Keratinocyte (primary cell): ENCODE measurements at regions not wholly inside any gene's neighbourhood (a gene's known extent, or its start where the extent isn't known, plus 50 kb on each side); places are given as distances from the start of the nearest gene placed in this dataset.

Source experiments
- DNase-seq: peaks from one replicate; pipeline ENCODE4 v3.0.0-alpha.2; 2011; ENCODE audit warnings: low read depth, missing footprints, low spot score
- FAIRE-seq: peaks from 2 replicates; lab custom pipeline; 2011; peaks lifted over from hg19 to GRCh38; lab: Jason Lieb, UNC
- H2AFZ ChIP-seq: 2 replicates; pipeline ENCODE4 v1.6.0; 2012; ENCODE audit warnings: low read length, control low read depth, inconsistent platforms; ENCODE audit not compliant: control insufficient read depth
- H3K27ac ChIP-seq: 2 replicates; pipeline ENCODE4 v1.5.1; 2011; ENCODE audit warnings: low read length; ENCODE audit not compliant: control insufficient read depth, insufficient read depth
- H3K27me3 ChIP-seq: 3 replicates; pipeline ENCODE4 v1.6.0; 2011; ENCODE audit warnings: low read length; ENCODE audit not compliant: control insufficient read depth, insufficient read depth; ENCODE audit errors: extremely low read depth
- H3K36me3 ChIP-seq, 2 experiments: 2 replicates in 1 of 2; 3 replicates in 1 of 2; pipeline ENCODE4 v1.5.1; 2011; ENCODE audit warnings: low read length in 2 of 2, mild to moderate bottlenecking in 1 of 2; ENCODE audit not compliant: control insufficient read depth in 2 of 2, insufficient read depth in 2 of 2; ENCODE audit errors: extremely low read depth in 1 of 2
- H3K4me1 ChIP-seq: 3 replicates; pipeline ENCODE4 v1.5.1; 2011; ENCODE audit warnings: low read length; ENCODE audit not compliant: control insufficient read depth, insufficient read depth; ENCODE audit errors: extremely low read depth
- H3K4me2 ChIP-seq: 3 replicates; pipeline ENCODE4 v1.6.0; 2011; ENCODE audit warnings: low read depth, low read length; ENCODE audit not compliant: control insufficient read depth, insufficient read depth; ENCODE audit errors: extremely low read depth
- H3K4me3 ChIP-seq, 3 experiments: fragments of 200-600 bp in 1 of 3; sonication (generic) in 1 of 3; 2 replicates in 2 of 3; 3 replicates in 1 of 3; pipeline ENCODE4 v1.5.1; 2011 to 2016; ENCODE audit warnings: low read length in 3 of 3, mild to moderate bottlenecking in 3 of 3, control low read depth in 2 of 3, inconsistent platforms in 1 of 3, low read depth in 1 of 3, mixed read lengths in 1 of 3, mixed run types in 1 of 3, moderate library complexity in 1 of 3; ENCODE audit not compliant: control insufficient read depth in 2 of 3, insufficient read depth in 2 of 3; ENCODE audit errors: extremely low read depth in 1 of 3
- H3K79me2 ChIP-seq: 2 replicates; pipeline ENCODE4 v1.6.0; 2012; ENCODE audit warnings: low read length; ENCODE audit not compliant: control insufficient read depth, insufficient read depth
- H3K9ac ChIP-seq: 3 replicates; pipeline ENCODE4 v1.6.0; 2011; ENCODE audit warnings: low read length; ENCODE audit not compliant: control insufficient read depth, insufficient read depth; ENCODE audit errors: extremely low read depth
- H3K9me1 ChIP-seq: 3 replicates; pipeline ENCODE4 v1.6.0; 2011; ENCODE audit warnings: low read length; ENCODE audit not compliant: control insufficient read depth, insufficient read depth; ENCODE audit errors: extremely low read depth
- H3K9me3 ChIP-seq: 2 replicates; pipeline ENCODE4 v1.5.1; 2012; ENCODE audit warnings: low read depth, low read length; ENCODE audit not compliant: control insufficient read depth
- H4K20me1 ChIP-seq: 3 replicates; pipeline ENCODE4 v1.6.0; 2011; ENCODE audit warnings: low read length; ENCODE audit not compliant: control insufficient read depth, insufficient read depth; ENCODE audit errors: extremely low read depth
- CTCF ChIP-seq, 3 experiments: IDR thresholded peaks in 1 of 3; conservative IDR thresholded peaks in 1 of 3; optimal IDR thresholded peaks in 1 of 3; 2 replicates in 2 of 3; 3 replicates in 1 of 3; pipeline versions ENCODE3 to v1.5.1; 2011; ENCODE audit warnings: low read length in 3 of 3, mild to moderate bottlenecking in 3 of 3, moderate library complexity in 2 of 3, control low read depth in 1 of 3, inconsistent platforms in 1 of 3; ENCODE audit not compliant: insufficient read depth in 2 of 3; ENCODE audit errors: extremely low read depth in 1 of 3
- EZH2 ChIP-seq: IDR thresholded peaks from one replicate; pipeline ENCODE4 v1.6.1; 2012; ENCODE audit warnings: inconsistent platforms, mild to moderate bottlenecking, low read length, moderate library complexity
- dilution Hi-C: fragments of 300-500 bp; cut with MboI; formaldehyde crosslinking; loops from one replicate; pipeline ENCODE4 v1.7.0; 2020; ENCODE audit warnings: low sequenced_read_pairs; ENCODE audit not compliant: extremely low pct_ligation_motif_present

- Histone ChIP-seq H3K4me1 (no peaks in the 10 kb centered on the region), H2AFZ (no peak overlapping the region), H4K20me1 (no peaks in the 10 kb centered on the region), H3K27me3 (no peaks in the 10 kb centered on the region), H3K9me1 (no peaks in the 10 kb centered on the region), H3K27ac (no peak overlapping the region), H3K9ac (no peak overlapping the region), H3K36me3 (no peaks in the 10 kb centered on the region), H3K4me2 (no peak overlapping the region), H3K4me3 (no peak overlapping the region), H3K79me2 (no peaks in the 10 kb centered on the region), H3K9me3 (peaks cover 2% of the 10 kb centered on the region)
- dilution Hi-C loops: no loop called here
- DNase-seq: no peak
- no peak for FAIRE-seq
- TF ChIP-seq EZH2: no peak
- TF ChIP-seq CTCF (optimal IDR thresholded peaks at IDR 0.05 in 1 of 3, IDR thresholded peaks at IDR 0.05 in 1 of 3, conservative IDR thresholded peaks at IDR 0.05 in 1 of 3; ENCODE audit: extremely low read depth in 1 of 3, insufficient read depth in 2 of 3, low read length in 3 of 3): no peak
Measured at GRCh38 chr4:135338181-135338580, 1136.6 kb upstream of the PABPC4L start.

- no peak overlapping the region for H3K27ac ChIP-seq
- H3K9me1 ChIP-seq: no peaks in the 10 kb centered on the region
- DNase-seq (no peak), FAIRE-seq (no peak)
- H3K36me3 ChIP-seq: no peaks in the 10 kb centered on the region
- no peaks in the 10 kb centered on the region for H3K4me1 ChIP-seq
- no peak overlapping the region for H3K4me3 ChIP-seq
- no peak overlapping the region for H3K4me2 ChIP-seq
- no peaks in the 10 kb centered on the region for H3K9me3 ChIP-seq
- no peaks in the 10 kb centered on the region for H3K79me2 ChIP-seq
- dilution Hi-C loops: no loop called here
- H2AFZ ChIP-seq: no peak overlapping the region
- H4K20me1 ChIP-seq: no peaks in the 10 kb centered on the region
- H3K9ac ChIP-seq: no peak overlapping the region
- TF ChIP-seq CTCF (optimal IDR thresholded peaks at IDR 0.05 in 1 of 3, IDR thresholded peaks at IDR 0.05 in 1 of 3, conservative IDR thresholded peaks at IDR 0.05 in 1 of 3; ENCODE audit: extremely low read depth in 1 of 3, insufficient read depth in 2 of 3, low read length in 3 of 3) (no peak), EZH2 (no peak)
- H3K27me3 ChIP-seq: no peaks in the 10 kb centered on the region
Measured at GRCh38 chr4:135325264-135325663, 1123.7 kb upstream of the PABPC4L start.
